ENCODE measurements at regions not wholly inside any gene's neighbourhood (a gene's known extent, or its start where the extent isn't known, plus 50 kb on each side); places are given as distances from the start of the nearest gene placed in this dataset.

DNA sequence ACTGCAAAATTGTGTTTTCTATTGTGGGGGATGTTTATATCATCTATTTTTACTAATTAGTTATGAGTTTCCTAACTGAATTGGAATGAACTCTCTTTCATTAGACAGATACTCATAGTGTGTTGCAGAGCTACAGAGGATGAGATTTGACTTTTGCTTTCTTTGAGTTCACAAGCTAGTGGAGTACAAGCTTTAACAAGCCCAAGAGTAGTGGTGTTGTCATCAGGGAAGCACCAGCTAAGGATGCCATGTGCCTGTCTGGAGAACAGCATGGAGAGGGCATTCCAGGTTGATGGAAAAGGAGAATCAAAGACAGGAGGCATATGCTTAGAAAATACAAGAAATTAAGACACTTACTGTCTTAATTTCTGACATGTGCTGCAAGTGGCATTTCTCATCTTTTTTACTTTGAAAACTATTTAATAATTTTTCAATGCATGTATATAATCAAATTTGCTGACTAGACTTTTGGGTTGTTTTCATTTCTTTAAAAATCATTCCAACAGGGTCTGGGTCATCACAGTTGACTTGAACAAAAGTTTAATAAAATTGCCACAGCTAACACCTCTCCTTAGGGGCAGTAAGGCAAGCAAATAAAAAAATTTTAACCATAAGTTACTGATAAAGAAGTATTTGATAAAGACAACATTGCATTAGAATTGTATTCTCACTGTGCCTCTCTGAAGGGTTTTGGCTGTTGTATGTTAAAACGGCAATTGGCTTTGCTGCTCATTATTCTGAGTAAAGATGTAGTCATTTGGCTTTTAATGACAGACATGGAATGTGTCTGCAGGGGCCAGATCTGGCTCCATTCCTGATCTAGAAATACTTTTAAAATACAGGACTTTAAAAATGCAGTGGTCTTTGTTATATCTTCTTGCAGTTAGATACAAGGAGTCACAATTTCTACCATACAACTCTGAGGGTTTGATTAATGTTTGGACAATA lies 323.7 kb upstream of the CDH11 start:
- Mint-ChIP-seq H3K27ac (no peak overlapping the region), H3K27me3 (peaks cover 0 to 15% (median 0%) of the 10 kb centered on the region in 5 donors), H3K4me1 (no peaks in the 10 kb centered on the region), H3K36me3 (no peaks in the 10 kb centered on the region), H3K4me3 (no peak overlapping the region), H3K9me3 (peaks cover 7 to 40% (median 17%) of the 10 kb centered on the region in 11 donors)
- POLR2A ChIA-PET, result no interaction called here
- H3K27ac ChIP-seq (ENCODE audit: low read depth, low read length), result no peak overlapping the region
- no peaks in the 10 kb centered on the region for H3K36me3 ChIP-seq (ENCODE audit: control insufficient read depth in 2 of 3, insufficient read depth in 3 of 3, low read length in 3 of 3)
- H3K4me3 ChIP-seq (ENCODE audit: low read length), result no peak overlapping the region
- ATAC-seq (no peak), DNase-seq (no peak)
- peaks cover 0 to 4% (median 0%) of the 10 kb centered on the region in 3 experiments for H3K9me3 ChIP-seq (ENCODE audit: control insufficient read depth in 2 of 3, low read length in 3 of 3)
- H3K4me1 ChIP-seq (ENCODE audit: control insufficient read depth in 2 of 2, insufficient read depth in 2 of 2, low read length in 2 of 2), result no peaks in the 10 kb centered on the region
- no peaks in the 10 kb centered on the region for H3K27me3 ChIP-seq (ENCODE audit: control insufficient read depth in 2 of 2, insufficient read depth in 2 of 2, low read length in 2 of 2)
- CTCF ChIA-PET, result no interaction called here
- intact Hi-C loops (cut with micrococcal nuclease), result no loop called here

DNA sequence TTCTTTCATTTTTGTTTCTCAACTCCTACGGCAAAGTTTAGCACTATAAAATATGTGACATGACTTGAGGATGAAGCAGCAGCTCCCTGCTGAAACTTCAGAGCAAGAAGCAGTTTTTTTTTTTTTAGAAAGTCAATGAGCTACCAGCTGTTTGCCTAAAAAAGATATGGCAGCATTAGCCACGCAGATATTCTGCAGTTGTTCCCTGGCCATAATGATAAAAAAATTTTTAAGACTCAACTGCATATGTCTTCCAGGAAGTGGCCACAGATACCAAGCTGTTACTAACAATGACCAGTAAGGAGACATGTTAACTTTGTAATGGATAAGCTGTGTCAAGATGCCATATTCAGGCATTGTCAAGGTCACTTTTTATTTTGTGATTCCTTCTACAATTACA lies 319.6 kb upstream of the CDH11 start:
- no peak overlapping the region for H3K4me3 Mint-ChIP-seq
- CTCF ChIA-PET, result no interaction called here
- DNase-seq, result no peak
- Histone ChIP-seq H3K27ac (ENCODE audit: low read depth, low read length) (no peak overlapping the region), H3K4me1 (ENCODE audit: control insufficient read depth in 2 of 2, insufficient read depth in 2 of 2, low read length in 2 of 2) (no peaks in the 10 kb centered on the region), H3K9me3 (ENCODE audit: control insufficient read depth in 2 of 3, low read length in 3 of 3) (no peaks in the 10 kb centered on the region), H3K4me3 (ENCODE audit: low read length) (no peak overlapping the region), H3K36me3 (ENCODE audit: control insufficient read depth in 2 of 3, insufficient read depth in 3 of 3, low read length in 3 of 3) (no peaks in the 10 kb centered on the region), H3K27me3 (ENCODE audit: control insufficient read depth in 2 of 2, insufficient read depth in 2 of 2, low read length in 2 of 2) (no peaks in the 10 kb centered on the region)
- ATAC-seq, result no peak
- peaks cover 0 to 24% (median 6%) of the 10 kb centered on the region in 11 donors for H3K9me3 Mint-ChIP-seq
- POLR2A ChIA-PET, result no interaction called here
- H3K27me3 Mint-ChIP-seq, result peaks cover 0 to 7% (median 0%) of the 10 kb centered on the region in 5 donors
- intact Hi-C loops (cut with micrococcal nuclease), result no loop called here
- no peaks in the 10 kb centered on the region for H3K4me1 Mint-ChIP-seq
- H3K36me3 Mint-ChIP-seq, result no peaks in the 10 kb centered on the region
- no peak overlapping the region for H3K27ac Mint-ChIP-seq

GRCh38 chr16:65429504-65430181 lies 307.8 kb upstream of the CDH11 start:
- ChIA-PET POLR2A (no interaction called here), CTCF (no interaction called here)
- H3K27me3 Mint-ChIP-seq, result no peaks in the 10 kb centered on the region
- no peaks in the 10 kb centered on the region for H3K27me3 ChIP-seq (ENCODE audit: control insufficient read depth in 2 of 2, insufficient read depth in 2 of 2, low read length in 2 of 2)
- no peaks in the 10 kb centered on the region for H3K4me1 ChIP-seq (ENCODE audit: control insufficient read depth in 2 of 2, insufficient read depth in 2 of 2, low read length in 2 of 2)
- H3K4me3 Mint-ChIP-seq, result no peak overlapping the region
- no peak overlapping the region for H3K27ac ChIP-seq (ENCODE audit: low read depth, low read length)
- no peak overlapping the region for H3K4me3 ChIP-seq (ENCODE audit: low read length)
- peaks cover 0 to 23% (median 9%) of the 10 kb centered on the region in 11 donors for H3K9me3 Mint-ChIP-seq
- ATAC-seq, result no peak
- intact Hi-C loops (cut with micrococcal nuclease), result no loop called here
- H3K4me1 Mint-ChIP-seq, result no peaks in the 10 kb centered on the region
- no peaks in the 10 kb centered on the region for H3K36me3 ChIP-seq (ENCODE audit: control insufficient read depth in 2 of 3, insufficient read depth in 3 of 3, low read length in 3 of 3)
- H3K36me3 Mint-ChIP-seq, result no peaks in the 10 kb centered on the region
- no peak for DNase-seq
- no peak overlapping the region for H3K27ac Mint-ChIP-seq
- H3K9me3 ChIP-seq (ENCODE audit: control insufficient read depth in 2 of 3, low read length in 3 of 3), result no peaks in the 10 kb centered on the region

DNA sequence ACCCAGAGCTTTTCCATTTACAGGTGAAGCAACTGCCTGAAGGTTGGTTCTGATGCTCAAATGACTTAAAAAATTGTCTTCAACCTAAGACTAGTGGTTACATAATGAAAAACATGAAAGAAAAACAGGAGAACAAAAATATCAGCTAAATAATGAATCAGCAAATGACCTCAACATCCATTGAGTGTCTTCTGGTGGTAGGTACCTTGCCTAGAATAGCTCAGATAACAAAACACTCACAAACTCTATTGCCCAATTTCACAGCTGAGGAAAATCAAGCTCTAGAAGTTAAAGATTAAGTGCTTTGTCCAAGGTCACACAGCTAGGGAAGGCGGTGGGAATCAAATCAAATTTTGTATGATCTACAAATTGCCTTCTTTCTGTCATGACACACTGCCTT lies 304.6 kb upstream of the CDH11 start:
- ChIA-PET POLR2A (no interaction called here), CTCF (no interaction called here)
- H3K9me3 Mint-ChIP-seq, result peaks cover 0 to 28% (median 9%) of the 10 kb centered on the region in 11 donors
- Histone ChIP-seq H3K27ac (ENCODE audit: low read depth, low read length) (no peak overlapping the region), H3K36me3 (ENCODE audit: control insufficient read depth in 2 of 3, insufficient read depth in 3 of 3, low read length in 3 of 3) (no peaks in the 10 kb centered on the region), H3K27me3 (ENCODE audit: control insufficient read depth in 2 of 2, insufficient read depth in 2 of 2, low read length in 2 of 2) (no peaks in the 10 kb centered on the region), H3K4me3 (ENCODE audit: low read length) (no peak overlapping the region), H3K9me3 (ENCODE audit: control insufficient read depth in 2 of 3, low read length in 3 of 3) (no peaks in the 10 kb centered on the region), H3K4me1 (ENCODE audit: control insufficient read depth in 2 of 2, insufficient read depth in 2 of 2, low read length in 2 of 2) (no peaks in the 10 kb centered on the region)
- DNase-seq (no peak), ATAC-seq (no peak)
- H3K27ac Mint-ChIP-seq, result no peak overlapping the region
- H3K27me3 Mint-ChIP-seq, result no peaks in the 10 kb centered on the region
- H3K36me3 Mint-ChIP-seq, result no peaks in the 10 kb centered on the region
- H3K4me1 Mint-ChIP-seq, result no peaks in the 10 kb centered on the region
- no peak overlapping the region for H3K4me3 Mint-ChIP-seq
- intact Hi-C loops (cut with micrococcal nuclease), result no loop called here

DNA sequence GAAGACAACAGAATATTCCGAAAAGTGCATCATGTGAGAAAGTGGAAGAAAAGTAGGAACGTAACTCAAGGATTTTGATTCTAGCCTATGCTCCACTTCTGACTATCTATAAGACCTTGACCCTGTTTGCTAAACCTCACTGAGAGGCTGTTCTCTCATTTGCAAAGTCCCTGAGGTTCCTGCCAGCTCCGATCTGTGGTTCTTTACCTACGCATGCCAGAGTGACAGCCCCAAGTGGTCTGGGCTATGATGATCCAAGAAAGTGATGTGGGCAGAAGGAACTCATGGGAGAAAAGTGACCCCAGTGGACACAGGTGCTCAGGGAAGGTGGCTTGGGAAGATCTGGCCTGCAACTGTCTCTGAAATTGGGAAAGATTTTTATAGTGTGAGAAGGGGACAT lies 301.1 kb upstream of the CDH11 start:
- H3K9me3 Mint-ChIP-seq, result peaks cover 0 to 28% (median 10%) of the 10 kb centered on the region in 11 donors
- H3K4me3 Mint-ChIP-seq, result no peak overlapping the region
- no peak for ATAC-seq

GRCh38 chr16:65421596-65421995 lies 299.7 kb upstream of the CDH11 start:
- Mint-ChIP-seq H3K27ac (no peak overlapping the region), H3K9me3 (peaks cover 0 to 28% (median 10%) of the 10 kb centered on the region in 11 donors), H3K36me3 (no peaks in the 10 kb centered on the region), H3K27me3 (no peaks in the 10 kb centered on the region), H3K4me3 (no peak overlapping the region), H3K4me1 (no peaks in the 10 kb centered on the region)
- ATAC-seq (no peak), DNase-seq (no peak)
- no peak overlapping the region for H3K27ac ChIP-seq (ENCODE audit: low read depth, low read length)
- no peak overlapping the region for H3K4me3 ChIP-seq (ENCODE audit: low read length)
- H3K9me3 ChIP-seq (ENCODE audit: control insufficient read depth in 2 of 3, low read length in 3 of 3), result no peaks in the 10 kb centered on the region
- intact Hi-C loops (cut with micrococcal nuclease), result no loop called here
- ChIA-PET CTCF (no interaction called here), POLR2A (no interaction called here)
- H3K36me3 ChIP-seq (ENCODE audit: control insufficient read depth in 2 of 3, insufficient read depth in 3 of 3, low read length in 3 of 3), result no peaks in the 10 kb centered on the region
- no peaks in the 10 kb centered on the region for H3K4me1 ChIP-seq (ENCODE audit: control insufficient read depth in 2 of 2, insufficient read depth in 2 of 2, low read length in 2 of 2)
- no peaks in the 10 kb centered on the region for H3K27me3 ChIP-seq (ENCODE audit: control insufficient read depth in 2 of 2, insufficient read depth in 2 of 2, low read length in 2 of 2)

More for the DNA sequence above, 301.1 kb upstream of the CDH11 start:
- Mint-ChIP-seq H3K27ac (no peak overlapping the region), H3K4me1 (no peaks in the 10 kb centered on the region), H3K27me3 (no peaks in the 10 kb centered on the region), H3K36me3 (no peaks in the 10 kb centered on the region)
- Histone ChIP-seq H3K27ac (ENCODE audit: low read depth, low read length) (no peak overlapping the region), H3K4me3 (ENCODE audit: low read length) (no peak overlapping the region), H3K4me1 (ENCODE audit: control insufficient read depth in 2 of 2, insufficient read depth in 2 of 2, low read length in 2 of 2) (no peaks in the 10 kb centered on the region), H3K9me3 (ENCODE audit: control insufficient read depth in 2 of 3, low read length in 3 of 3) (no peaks in the 10 kb centered on the region), H3K27me3 (ENCODE audit: control insufficient read depth in 2 of 2, insufficient read depth in 2 of 2, low read length in 2 of 2) (no peaks in the 10 kb centered on the region), H3K36me3 (ENCODE audit: control insufficient read depth in 2 of 3, insufficient read depth in 3 of 3, low read length in 3 of 3) (no peaks in the 10 kb centered on the region)
- ChIA-PET CTCF (no interaction called here), POLR2A (no interaction called here)
- no peak for DNase-seq
- intact Hi-C loops (cut with micrococcal nuclease), result no loop called here

DNA sequence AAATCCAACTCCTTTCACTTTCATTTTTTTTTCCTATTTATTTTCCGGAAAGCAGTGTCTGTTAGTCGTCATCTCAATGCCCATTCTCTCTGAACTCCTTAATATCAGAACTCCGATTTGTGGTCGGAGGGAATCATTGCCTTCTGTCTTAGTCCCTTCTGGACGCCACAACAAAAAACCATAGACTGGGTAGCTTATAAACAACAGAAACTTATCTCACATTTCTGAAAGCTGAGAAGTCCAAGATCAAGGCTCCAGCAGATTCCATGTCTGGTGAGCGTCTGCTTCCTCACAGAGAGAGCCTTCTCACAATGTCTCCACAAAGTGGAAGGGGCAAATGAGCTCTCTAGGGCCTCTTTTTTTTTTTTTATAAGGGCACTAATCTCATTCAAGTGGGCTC lies 296.6 kb upstream of the CDH11 start:
- Histone ChIP-seq H3K27me3 (ENCODE audit: control insufficient read depth in 2 of 2, insufficient read depth in 2 of 2, low read length in 2 of 2) (no peaks in the 10 kb centered on the region), H3K4me1 (ENCODE audit: control insufficient read depth in 2 of 2, insufficient read depth in 2 of 2, low read length in 2 of 2) (no peaks in the 10 kb centered on the region), H3K36me3 (ENCODE audit: control insufficient read depth in 2 of 3, insufficient read depth in 3 of 3, low read length in 3 of 3) (no peaks in the 10 kb centered on the region), H3K27ac (ENCODE audit: low read depth, low read length) (no peak overlapping the region), H3K9me3 (ENCODE audit: control insufficient read depth in 2 of 3, low read length in 3 of 3) (no peaks in the 10 kb centered on the region), H3K4me3 (ENCODE audit: low read length) (no peak overlapping the region)
- H3K4me1 Mint-ChIP-seq, result peaks cover 0 to 5% (median 0%) of the 10 kb centered on the region in 7 donors
- H3K9me3 Mint-ChIP-seq, result peaks cover 0 to 26% (median 10%) of the 10 kb centered on the region in 11 donors
- H3K27ac Mint-ChIP-seq, result no peak overlapping the region
- H3K4me3 Mint-ChIP-seq, result no peak overlapping the region
- intact Hi-C loops (cut with micrococcal nuclease), result no loop called here
- H3K36me3 Mint-ChIP-seq, result no peaks in the 10 kb centered on the region
- ChIA-PET CTCF (no interaction called here), POLR2A (no interaction called here)
- ATAC-seq (no peak), DNase-seq (no peak)
- H3K27me3 Mint-ChIP-seq, result no peaks in the 10 kb centered on the region

All from naive thymus-derived CD4-positive, alpha-beta T cell (primary cell).